HUES6 (cell line): ENCODE measurements at regions not wholly inside any gene's neighbourhood (a gene's known extent, or its start where the extent isn't known, plus 50 kb on each side); places are given as distances from the start of the nearest gene placed in this dataset.

Experiments
- H3K27ac ChIP-seq: 2 replicates; pipeline ENCODE4 v1.7.0; 2013; ENCODE audit warnings: low read depth, mild to moderate bottlenecking, low read length, inconsistent platforms
- H3K27me3 ChIP-seq: 2 replicates; pipeline ENCODE4 v1.6.1; 2013; ENCODE audit warnings: low read length; ENCODE audit not compliant: control insufficient read depth, insufficient read depth
- H3K36me3 ChIP-seq: 2 replicates; pipeline ENCODE4 v1.6.1; 2013; ENCODE audit warnings: low read length; ENCODE audit not compliant: control insufficient read depth, insufficient read depth
- H3K4me1 ChIP-seq: 2 replicates; pipeline ENCODE4 v1.6.1; 2013; ENCODE audit warnings: low read length; ENCODE audit not compliant: control insufficient read depth, insufficient read depth
- H3K4me3 ChIP-seq: 2 replicates; pipeline ENCODE4 v1.5.1; 2013; ENCODE audit warnings: low read depth, low read length
- H3K9ac ChIP-seq: one replicate; pipeline ENCODE4 v1.6.1; 2013; ENCODE audit warnings: mild to moderate bottlenecking, low read length
- H3K9me3 ChIP-seq: 2 replicates; pipeline ENCODE4 v1.6.1; 2013; ENCODE audit warnings: low read depth, low read length; ENCODE audit not compliant: control insufficient read depth, insufficient read depth

- Histone ChIP-seq H3K27ac (no peak overlapping the region), H3K36me3 (no peaks in the 10 kb centered on the region), H3K9ac (no peak overlapping the region), H3K4me1 (no peaks in the 10 kb centered on the region), H3K4me3 (no peak overlapping the region), H3K27me3 (no peaks in the 10 kb centered on the region), H3K9me3 (no peaks in the 10 kb centered on the region)
Measured at GRCh38 chr4:176575141-176575730, 217.5 kb downstream of the VEGFC start.

DNA sequence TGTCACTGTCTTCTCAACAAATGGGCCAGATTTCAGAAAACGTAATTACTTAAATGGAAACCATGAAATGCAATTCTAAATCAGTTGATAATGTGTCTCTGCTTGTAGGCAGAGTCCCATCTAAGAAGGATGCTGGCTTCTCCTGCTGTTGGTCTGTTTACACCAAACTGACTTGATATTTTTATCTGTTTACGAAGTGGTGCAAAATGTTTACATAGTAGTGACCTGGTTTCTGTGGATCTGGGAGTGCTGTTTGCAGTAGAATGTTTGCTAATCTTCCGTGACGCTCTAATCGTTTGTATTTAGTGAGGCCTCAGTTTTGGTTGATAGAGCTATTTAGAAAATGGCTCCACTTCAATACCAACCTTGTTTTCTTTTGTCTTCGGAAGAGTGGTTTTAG, 213.5 kb downstream of the VEGFC start:
- Histone ChIP-seq H3K9ac (no peak overlapping the region), H3K36me3 (no peaks in the 10 kb centered on the region), H3K27me3 (no peaks in the 10 kb centered on the region), H3K27ac (no peak overlapping the region), H3K9me3 (no peaks in the 10 kb centered on the region), H3K4me3 (no peak overlapping the region), H3K4me1 (no peaks in the 10 kb centered on the region)

GRCh38 chr4:176583278-176583677, 209.4 kb downstream of the VEGFC start:
- Histone ChIP-seq H3K4me3 (no peak overlapping the region), H3K27me3 (no peaks in the 10 kb centered on the region), H3K4me1 (no peaks in the 10 kb centered on the region), H3K36me3 (no peaks in the 10 kb centered on the region), H3K27ac (no peak overlapping the region), H3K9me3 (no peaks in the 10 kb centered on the region), H3K9ac (no peak overlapping the region)

- H3K4me1 ChIP-seq = no peaks in the 10 kb centered on the region
Measured at GRCh38 chr4:176584031-176584606, 208.6 kb downstream of the VEGFC start.

DNA sequence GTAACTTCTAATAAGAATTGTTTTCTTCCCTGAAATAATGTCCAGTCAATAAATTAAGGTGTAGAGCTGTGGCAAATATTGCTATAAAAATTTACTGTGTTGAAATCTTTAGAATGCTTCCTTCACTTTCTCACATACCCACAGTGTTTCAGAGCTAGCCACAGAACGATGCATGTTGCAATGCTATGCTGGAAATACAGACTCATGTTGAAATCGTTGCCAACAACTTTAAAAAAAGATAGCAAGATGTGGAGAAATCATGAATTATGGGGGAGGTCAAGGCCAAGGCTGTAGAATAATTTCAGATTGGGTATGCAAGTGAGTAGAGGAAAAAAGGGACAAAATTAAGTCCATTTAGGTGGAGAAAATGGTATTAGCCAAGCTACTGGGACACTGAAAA, 204.8 kb downstream of the VEGFC start:
- Histone ChIP-seq H3K9ac (no peak overlapping the region), H3K9me3 (peaks cover 6% of the 10 kb centered on the region; the same call in 1 of the 2 replicates), H3K4me1 (no peaks in the 10 kb centered on the region), H3K36me3 (no peaks in the 10 kb centered on the region), H3K27me3 (no peaks in the 10 kb centered on the region), H3K4me3 (no peak overlapping the region), H3K27ac (no peak overlapping the region)

More at GRCh38 chr4:176584031-176584606, 208.6 kb downstream of the VEGFC start:
- Histone ChIP-seq H3K9ac (no peak overlapping the region), H3K27me3 (no peaks in the 10 kb centered on the region), H3K4me3 (no peak overlapping the region), H3K36me3 (no peaks in the 10 kb centered on the region), H3K9me3 (no peaks in the 10 kb centered on the region), H3K27ac (no peak overlapping the region)

DNA sequence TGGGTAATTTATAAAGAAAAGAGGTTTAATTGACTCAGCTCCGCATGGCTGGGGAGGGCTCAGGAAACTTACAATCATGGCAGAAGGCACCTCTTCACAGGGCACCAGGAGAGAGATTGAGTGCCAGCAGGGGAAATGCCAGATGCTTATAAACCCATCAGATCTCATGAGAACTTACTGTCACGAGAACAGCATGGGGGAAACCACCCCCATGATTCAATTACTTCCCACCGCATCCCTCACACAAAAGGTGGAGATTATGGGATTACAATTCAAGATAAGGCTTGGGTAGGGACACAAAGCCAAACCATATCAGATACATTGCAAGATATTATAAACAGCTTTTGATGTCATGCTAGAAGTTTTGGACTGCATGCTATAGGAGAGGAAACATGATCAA, 204.3 kb downstream of the VEGFC start:
- Histone ChIP-seq H3K9me3 (peaks cover 6% of the 10 kb centered on the region; the same call in 1 of the 2 replicates), H3K4me1 (no peaks in the 10 kb centered on the region), H3K36me3 (no peaks in the 10 kb centered on the region), H3K4me3 (no peak overlapping the region), H3K27me3 (no peaks in the 10 kb centered on the region), H3K27ac (no peak overlapping the region), H3K9ac (no peak overlapping the region)

DNA sequence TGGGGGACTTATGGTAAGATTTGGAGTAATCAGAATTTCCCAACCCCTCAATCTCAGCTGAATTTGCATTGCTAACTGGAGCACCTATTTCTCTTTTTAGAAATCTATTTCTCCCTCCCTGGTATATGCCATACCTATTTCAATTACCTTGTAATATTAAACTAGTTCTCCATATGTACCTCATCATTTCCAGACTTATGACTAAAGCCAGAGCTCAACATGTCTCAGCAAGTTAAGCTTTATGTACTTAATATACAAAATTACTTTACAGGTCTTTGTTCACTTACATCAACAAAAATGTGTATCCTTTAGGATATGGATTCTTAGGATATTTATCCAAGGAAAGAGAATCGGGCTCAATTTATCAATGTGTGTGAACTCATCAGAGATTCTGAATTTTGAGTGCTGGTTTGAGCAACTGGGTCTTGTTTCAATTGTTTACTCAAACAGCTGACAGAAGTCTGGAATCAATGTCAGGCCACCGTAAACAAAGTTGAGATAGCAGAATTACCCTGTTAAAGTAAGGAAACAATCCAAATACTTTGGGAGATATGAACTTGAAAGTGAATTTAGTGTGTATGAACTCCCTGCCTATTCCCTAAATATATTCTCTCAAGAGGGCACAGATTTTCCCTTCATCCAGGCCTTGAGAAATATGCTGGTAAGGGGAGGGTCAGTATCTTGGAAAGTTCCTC, 199.6 kb downstream of the VEGFC start:
- H3K9ac ChIP-seq = no peak overlapping the region
- no peaks in the 10 kb centered on the region for H3K36me3 ChIP-seq
- H3K4me3 ChIP-seq = no peak overlapping the region
- H3K4me1 ChIP-seq = no peaks in the 10 kb centered on the region
- H3K27ac ChIP-seq = no peak overlapping the region
- H3K9me3 ChIP-seq = peaks cover 6% of the 10 kb centered on the region; the same call in 1 of the 2 replicates
- H3K27me3 ChIP-seq = no peaks in the 10 kb centered on the region

DNA sequence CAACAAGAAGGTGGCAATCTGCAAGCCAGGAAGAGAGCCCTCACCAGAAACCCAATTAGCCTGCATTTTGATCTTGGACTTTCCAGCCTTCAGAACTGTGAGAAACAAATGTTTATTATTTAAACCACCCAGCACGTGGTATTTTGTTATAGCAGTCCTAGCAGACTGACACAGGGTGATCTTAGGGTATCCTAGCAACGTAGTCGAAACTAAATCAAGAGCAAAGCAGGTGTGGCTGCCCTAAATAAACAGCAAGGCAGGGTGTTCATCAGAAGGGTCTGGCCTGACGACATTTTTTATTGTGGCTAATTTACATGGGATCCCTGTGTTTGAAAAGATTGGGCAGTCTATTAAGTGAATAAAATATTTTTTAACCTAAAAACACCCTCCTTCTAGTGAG, 198.8 kb downstream of the VEGFC start:
- no peak overlapping the region for H3K27ac ChIP-seq
- no peaks in the 10 kb centered on the region for H3K4me1 ChIP-seq
- H3K9ac ChIP-seq = no peak overlapping the region
- no peak overlapping the region for H3K4me3 ChIP-seq
- no peaks in the 10 kb centered on the region for H3K36me3 ChIP-seq
- no peaks in the 10 kb centered on the region for H3K27me3 ChIP-seq
- H3K9me3 ChIP-seq = peaks cover 6% of the 10 kb centered on the region; the same call in 1 of the 2 replicates

- Histone ChIP-seq H3K4me1 (no peaks in the 10 kb centered on the region), H3K9ac (no peak overlapping the region), H3K27me3 (no peaks in the 10 kb centered on the region), H3K9me3 (peaks cover 6% of the 10 kb centered on the region; the same call in 1 of the 2 replicates), H3K36me3 (no peaks in the 10 kb centered on the region), H3K4me3 (no peak overlapping the region), H3K27ac (no peak overlapping the region)
Measured at GRCh38 chr4:176595257-176595656, 197.5 kb downstream of the VEGFC start.

GRCh38 chr4:176601124-176601523, 191.6 kb downstream of the VEGFC start:
- no peak overlapping the region for H3K4me3 ChIP-seq
- H3K4me1 ChIP-seq = no peaks in the 10 kb centered on the region
- H3K27me3 ChIP-seq = no peaks in the 10 kb centered on the region
- H3K27ac ChIP-seq = no peak overlapping the region
- no peaks in the 10 kb centered on the region for H3K9me3 ChIP-seq
- no peak overlapping the region for H3K9ac ChIP-seq
- no peaks in the 10 kb centered on the region for H3K36me3 ChIP-seq

DNA sequence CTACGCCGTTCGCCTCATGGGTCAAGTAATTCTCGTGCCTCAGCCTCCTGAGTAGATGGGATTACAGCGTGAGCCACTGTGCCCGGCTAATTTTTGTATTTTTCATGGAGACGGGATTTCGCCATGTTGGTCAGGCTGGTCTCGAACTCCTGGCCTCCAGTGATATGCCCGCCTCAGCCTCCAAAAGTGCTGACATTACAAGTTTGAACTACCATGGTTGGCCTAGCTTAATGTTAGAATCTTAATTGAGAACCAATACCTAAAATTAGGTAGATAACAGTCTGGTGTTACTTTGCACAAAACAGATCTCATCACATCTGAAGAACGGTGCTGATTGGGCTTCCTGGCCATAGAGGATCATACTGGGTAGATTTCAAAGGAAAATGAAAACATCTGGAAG, 184.9 kb downstream of the VEGFC start:
- Histone ChIP-seq H3K27ac (no peak overlapping the region), H3K4me3 (no peak overlapping the region), H3K36me3 (no peaks in the 10 kb centered on the region), H3K9me3 (no peaks in the 10 kb centered on the region), H3K27me3 (no peaks in the 10 kb centered on the region), H3K4me1 (peaks cover 5% of the 10 kb centered on the region; the same call in 1 of the 2 replicates), H3K9ac (no peak overlapping the region)
